Peyer's patch (tissue), 4 donors: ENCODE measurements at regions not wholly inside any gene's neighbourhood (a gene's known extent, or its start where the extent isn't known, plus 50 kb on each side); places are given as distances from the start of the nearest gene placed in this dataset.

Experiments used
- DNase-seq, 3 donors: peaks; one replicate each; pipeline ENCODE4 v3.0.0-alpha.2; 2017 to 2019
- H3K27ac ChIP-seq, 4 donors: fragments of 200-600 bp; sonication (generic); one replicate each; pipeline ENCODE4 v1.5.1; 2016 to 2019
- H3K27me3 ChIP-seq, 2 donors: fragments of 200-600 bp; sonication (generic); one replicate each; pipeline ENCODE4 v1.5.1; 2019
- H3K36me3 ChIP-seq, 3 donors: fragments of 200-600 bp; sonication (generic); one replicate each; pipeline ENCODE4 v1.5.1; 2016 to 2019
- H3K4me1 ChIP-seq, 4 donors: fragments of 200-600 bp; sonication (generic); one replicate each; pipeline ENCODE4 v1.5.1; 2016 to 2019
- H3K4me3 ChIP-seq, 4 donors: fragments of 200-600 bp; sonication (generic); 1 replicate in 3 of 4; 2 replicates in 1 of 4; pipeline ENCODE4 v1.5.1; 2016 to 2019; ENCODE audit warnings: mild to moderate bottlenecking in 1 of 4
- H3K9me3 ChIP-seq, 4 donors: fragments of 200-600 bp; sonication (generic); one replicate each; pipeline ENCODE4 v1.5.1; 2016 to 2019; ENCODE audit warnings: mild to moderate bottlenecking in 1 of 4
- CTCF ChIP-seq, 6 experiments: fragments of 450-650 bp in 4 of 6; fragments of 200-600 bp in 2 of 6; sonication (generic) in 1 of 6; IDR thresholded peaks; one replicate each; pipeline ENCODE4 v1.5.1; 2017 to 2019; ENCODE audit warnings: antibody characterized with exemption in 6 of 6, mild to moderate bottlenecking in 3 of 6, moderate library complexity in 1 of 6
- POLR2A ChIP-seq, 2 donors: fragments of 450-650 bp; IDR thresholded peaks; one replicate each; pipeline ENCODE4 v1.5.1; 2017; ENCODE audit warnings: antibody characterized with exemption in 2 of 2, mild to moderate bottlenecking in 2 of 2, moderate library complexity in 2 of 2

GRCh38 chr5:1728846-1729245 is 70.8 kb downstream of the MRPL36 start:
- no peak for TF ChIP-seq CTCF (IDR thresholded peaks at IDR 0.05)
- no peak for TF ChIP-seq POLR2A (IDR thresholded peaks at IDR 0.05)
- Histone ChIP-seq H3K36me3 (no peaks in the 10 kb centered on the region), H3K4me3 (no peak overlapping the region), H3K4me1 (no peaks in the 10 kb centered on the region), H3K9me3 (no peaks in the 10 kb centered on the region), H3K27me3 (no peaks in the 10 kb centered on the region), H3K27ac (no peak overlapping the region)
- DNase-seq, result peak in 1 of 3 donors; percentile 34

GRCh38 chr5:1727571-1727970 is 72.1 kb downstream of the MRPL36 start:
- no peaks in the 10 kb centered on the region for H3K9me3 ChIP-seq
- H3K36me3 ChIP-seq, result no peaks in the 10 kb centered on the region
- TF ChIP-seq CTCF (IDR thresholded peaks at IDR 0.05), result no peak
- no peak for TF ChIP-seq POLR2A (IDR thresholded peaks at IDR 0.05)
- H3K27ac ChIP-seq, result no peak overlapping the region
- no peak overlapping the region for H3K4me3 ChIP-seq
- peak in 2 of 3 donors; percentile 9 to 30 for DNase-seq
- H3K4me1 ChIP-seq, result no peaks in the 10 kb centered on the region
- H3K27me3 ChIP-seq, result no peaks in the 10 kb centered on the region

- Histone ChIP-seq H3K27ac (no peak overlapping the region), H3K4me1 (no peaks in the 10 kb centered on the region), H3K9me3 (no peaks in the 10 kb centered on the region), H3K4me3 (no peak overlapping the region), H3K27me3 (no peaks in the 10 kb centered on the region), H3K36me3 (no peaks in the 10 kb centered on the region)
- no peak for TF ChIP-seq CTCF (IDR thresholded peaks at IDR 0.05)
- peak in 1 of 3 donors; percentile 6 for DNase-seq
Measured at GRCh38 chr5:1726956-1727355, 72.7 kb downstream of the MRPL36 start.

GRCh38 chr5:1726469-1726865 is 73.2 kb downstream of the MRPL36 start:
- Histone ChIP-seq H3K27me3 (no peaks in the 10 kb centered on the region), H3K9me3 (no peaks in the 10 kb centered on the region), H3K27ac (no peak overlapping the region), H3K36me3 (no peaks in the 10 kb centered on the region), H3K4me1 (no peaks in the 10 kb centered on the region), H3K4me3 (no peak overlapping the region)
- TF ChIP-seq CTCF (IDR thresholded peaks at IDR 0.05) (no peak), POLR2A (IDR thresholded peaks at IDR 0.05) (no peak)
- DNase-seq, result peak in 2 of 3 donors; percentile 9 to 30

GRCh38 chr5:1725641-1726468 is 73.8 kb downstream of the MRPL36 start:
- no peaks in the 10 kb centered on the region for H3K4me1 ChIP-seq
- H3K27ac ChIP-seq, result no peak overlapping the region
- no peaks in the 10 kb centered on the region for H3K27me3 ChIP-seq
- DNase-seq, result peak in 2 of 3 donors; percentile 4 to 32
- H3K9me3 ChIP-seq, result no peaks in the 10 kb centered on the region
- H3K36me3 ChIP-seq, result no peaks in the 10 kb centered on the region
- TF ChIP-seq POLR2A (IDR thresholded peaks at IDR 0.05) (no peak), CTCF (IDR thresholded peaks at IDR 0.05) (no peak)
- no peak overlapping the region for H3K4me3 ChIP-seq
